Fibroblast of mammary gland (primary cell): ENCODE measurements at regions not wholly inside any gene's neighbourhood (a gene's known extent, or its start where the extent isn't known, plus 50 kb on each side); places are given as distances from the start of the nearest gene placed in this dataset.
"Not testable (repeated sequence)": the region's sequence is repeated elsewhere in the genome, so short reads cannot be mapped to it uniquely, and the experiment has no call there.

Experiments
- DNase-seq: peaks from one replicate; pipeline ENCODE4 v3.0.0-alpha.2; 2010; ENCODE audit warnings: low read depth
- H3K4me3 ChIP-seq: 2 replicates; pipeline ENCODE4 v1.5.1; 2011; ENCODE audit warnings: low read depth, mild to moderate bottlenecking, low read length, moderate library complexity; ENCODE audit not compliant: control insufficient read depth
- CTCF ChIP-seq: conservative IDR thresholded peaks from 2 replicates; pipeline ENCODE4 v1.5.1; 2011; ENCODE audit warnings: low read depth, low read length, inconsistent platforms; ENCODE audit not compliant: control insufficient read depth, insufficient read depth

- peak; percentile 12 for DNase-seq
- H3K4me3 ChIP-seq = no peak overlapping the region
- no peak for TF ChIP-seq CTCF
Observed at GRCh38 chr14:27267876-27268275, 670.0 kb upstream of the NOVA1 start.

GRCh38 chr14:27270716-27271115 lies 672.9 kb upstream of the NOVA1 start:
- no peak for DNase-seq
- no peak overlapping the region for H3K4me3 ChIP-seq
- no peak for TF ChIP-seq CTCF

- no peak for DNase-seq
- no peak overlapping the region for H3K4me3 ChIP-seq
- no peak for TF ChIP-seq CTCF
Observed at GRCh38 chr14:27278341-27278740, 680.5 kb upstream of the NOVA1 start.

- no peak for TF ChIP-seq CTCF
- no peak overlapping the region for H3K4me3 ChIP-seq
- DNase-seq = no peak
Observed at GRCh38 chr14:27305441-27305945, 707.7 kb upstream of the NOVA1 start.

GRCh38 chr14:27312730-27313129 lies 714.9 kb upstream of the NOVA1 start:
- not testable (repeated sequence) for DNase-seq

GRCh38 chr14:27314231-27314630 lies 716.4 kb upstream of the NOVA1 start:
- TF ChIP-seq CTCF = no peak
- no peak overlapping the region for H3K4me3 ChIP-seq
- no peak for DNase-seq

More at GRCh38 chr14:27312730-27313129, 714.9 kb upstream of the NOVA1 start:
- not testable (repeated sequence) for H3K4me3 ChIP-seq

DNA sequence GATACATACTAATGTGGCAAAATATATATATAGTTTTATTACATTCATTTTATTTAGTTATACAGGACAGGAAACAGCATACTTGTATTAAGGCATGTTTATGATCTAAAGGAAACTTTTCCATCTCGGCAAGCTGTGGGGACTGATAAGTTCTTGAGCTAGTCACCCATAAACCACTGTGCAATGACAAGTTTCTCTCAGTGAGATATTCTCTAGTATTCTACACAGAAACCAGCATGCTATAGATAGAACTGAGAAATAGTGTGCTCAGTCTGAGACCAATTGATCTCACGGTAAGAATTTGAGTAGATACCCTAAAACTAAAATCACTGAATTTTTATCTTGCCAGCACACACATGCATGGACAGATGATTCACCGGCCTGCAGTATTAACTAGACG lies 717.6 kb upstream of the NOVA1 start:
- no peak for TF ChIP-seq CTCF
- DNase-seq = no peak
- H3K4me3 ChIP-seq = no peak overlapping the region
